ENCODE measurements at regions not wholly inside any gene's neighbourhood (a gene's known extent, or its start where the extent isn't known, plus 50 kb on each side); places are given as distances from the start of the nearest gene placed in this dataset.
A peak's percentile ranks its signal among the peaks of the same experiment; 100 is the strongest.

DNA sequence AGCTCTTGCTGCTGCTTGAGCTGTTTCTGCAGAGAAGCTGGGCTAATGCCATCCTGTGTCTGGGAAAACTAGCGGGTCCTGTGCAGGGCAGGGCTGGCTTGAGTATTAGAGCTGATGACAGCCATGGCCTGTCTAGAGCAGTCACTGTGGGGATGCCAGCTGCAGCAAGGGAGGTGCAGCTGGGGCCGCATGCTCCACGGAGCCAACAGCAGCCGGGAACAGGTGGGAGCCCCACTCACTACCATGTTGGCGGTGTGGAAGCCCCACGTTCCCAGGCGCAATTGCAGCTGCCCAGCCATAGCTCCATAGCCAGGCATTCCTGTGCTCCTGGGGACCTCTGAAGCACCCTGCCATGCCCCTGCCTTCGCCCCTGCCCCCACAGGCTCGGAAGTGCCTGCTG, 212.9 kb downstream of the TFAP2C start:
- Histone ChIP-seq H3K9me3 (ENCODE audit: low read length) (peaks cover 22% of the 10 kb centered on the region; the same call in 1 of the 2 replicates), H3K9me2 (ENCODE audit: insufficient read depth, low read length) (no peaks in the 10 kb centered on the region), H3K4me2 (ENCODE audit: low read length) (no peak overlapping the region), H3K4me1 (ENCODE audit: insufficient read depth, low read length, poor library complexity, severe bottlenecking) (peaks cover 42% of the 10 kb centered on the region), H4K20me1 (ENCODE audit: insufficient read depth, low read length) (no peaks in the 10 kb centered on the region), H3K36me3 (ENCODE audit: insufficient read depth, low read length) (peaks cover 6% of the 10 kb centered on the region), H3K27ac (ENCODE audit: low read depth, low read length, poor library complexity, severe bottlenecking) (no peak overlapping the region), H2AFZ (ENCODE audit: low read length) (no peak overlapping the region), H3K79me2 (ENCODE audit: insufficient read depth, low read depth, low read length) (no peaks in the 10 kb centered on the region), H3K4me3 (ENCODE audit: low read depth, low read length, poor library complexity, severe bottlenecking) (no peak overlapping the region)
- no peak for DNase-seq (ENCODE audit: low spot score)
- TF ChIP-seq, protein P1, sequence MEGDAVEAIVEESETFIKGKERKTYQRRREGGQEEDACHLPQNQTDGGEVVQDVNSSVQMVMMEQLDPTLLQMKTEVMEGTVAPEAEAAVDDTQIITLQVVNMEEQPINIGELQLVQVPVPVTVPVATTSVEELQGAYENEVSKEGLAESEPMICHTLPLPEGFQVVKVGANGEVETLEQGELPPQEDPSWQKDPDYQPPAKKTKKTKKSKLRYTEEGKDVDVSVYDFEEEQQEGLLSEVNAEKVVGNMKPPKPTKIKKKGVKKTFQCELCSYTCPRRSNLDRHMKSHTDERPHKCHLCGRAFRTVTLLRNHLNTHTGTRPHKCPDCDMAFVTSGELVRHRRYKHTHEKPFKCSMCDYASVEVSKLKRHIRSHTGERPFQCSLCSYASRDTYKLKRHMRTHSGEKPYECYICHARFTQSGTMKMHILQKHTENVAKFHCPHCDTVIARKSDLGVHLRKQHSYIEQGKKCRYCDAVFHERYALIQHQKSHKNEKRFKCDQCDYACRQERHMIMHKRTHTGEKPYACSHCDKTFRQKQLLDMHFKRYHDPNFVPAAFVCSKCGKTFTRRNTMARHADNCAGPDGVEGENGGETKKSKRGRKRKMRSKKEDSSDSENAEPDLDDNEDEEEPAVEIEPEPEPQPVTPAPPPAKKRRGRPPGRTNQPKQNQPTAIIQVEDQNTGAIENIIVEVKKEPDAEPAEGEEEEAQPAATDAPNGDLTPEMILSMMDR (conservative IDR thresholded peaks at IDR 0.05; ENCODE audit: low read length): no peak
- TF ChIP-seq EZH2phosphoT487 (IDR thresholded peaks at IDR 0.05; ENCODE audit: borderline replicate concordance, low read depth, low read length): no peak
- intact Hi-C loops (cut with micrococcal nuclease; ENCODE audit: unreplicated experiment): no loop called here
- ChIA-PET CTCF (ENCODE audit: unreplicated experiment) (no interaction called here), POLR2A (no interaction called here)
- BruUV-seq (replicated peaks): no TSS peak

DNA sequence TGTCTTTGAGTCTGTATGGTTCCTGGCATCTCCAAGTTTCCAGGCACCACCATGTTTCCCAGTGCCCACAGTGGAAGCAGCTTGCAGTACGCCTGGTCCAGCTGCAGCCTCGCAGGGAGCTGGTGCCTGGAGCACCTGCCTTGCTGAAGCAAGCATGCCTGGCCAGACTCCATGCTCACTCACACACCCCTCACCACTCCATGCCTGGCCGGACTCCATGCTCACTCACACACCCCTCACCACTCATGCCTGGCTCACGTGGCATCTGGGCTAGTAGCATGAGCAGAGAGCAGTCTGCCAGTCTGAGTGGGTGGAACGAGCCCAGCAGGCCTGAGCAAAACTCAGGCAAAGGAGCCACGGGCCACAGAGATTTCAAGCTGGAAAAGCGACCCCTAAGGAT, 214.3 kb downstream of the TFAP2C start:
- no TSS peak for BruUV-seq (replicated peaks)
- POLR2A ChIA-PET: interaction anchor here (1.4 kb wide), 1 partner anchor 31 kb away, joined by 3 read pairs; no protein-coding TSS in a partner anchor
- Histone ChIP-seq H3K9me2 (ENCODE audit: insufficient read depth, low read length) (no peaks in the 10 kb centered on the region), H3K9me3 (ENCODE audit: low read length) (peaks cover 22% of the 10 kb centered on the region; the same call in 1 of the 2 replicates), H3K4me1 (ENCODE audit: insufficient read depth, low read length, poor library complexity, severe bottlenecking) (peaks cover 55% of the 10 kb centered on the region), H4K20me1 (ENCODE audit: insufficient read depth, low read length) (no peaks in the 10 kb centered on the region), H3K27ac (ENCODE audit: low read depth, low read length, poor library complexity, severe bottlenecking) (peak overlapping the region; percentile 94), H3K79me2 (ENCODE audit: insufficient read depth, low read depth, low read length) (no peaks in the 10 kb centered on the region), H3K4me2 (ENCODE audit: low read length) (peak overlapping the region; percentile 72), H3K4me3 (ENCODE audit: low read depth, low read length, poor library complexity, severe bottlenecking) (peak overlapping the region; percentile 16), H2AFZ (ENCODE audit: low read length) (peak overlapping the region; percentile 78; the same call in 1 of the 2 replicates), H3K36me3 (ENCODE audit: insufficient read depth, low read length) (peaks cover 6% of the 10 kb centered on the region)
- CTCF ChIA-PET (ENCODE audit: unreplicated experiment): interaction anchor here (0.7 kb wide), 1 partner anchor 24 kb away, joined by 3 read pairs; no protein-coding TSS in a partner anchor
- TF ChIP-seq EZH2phosphoT487 (IDR thresholded peaks at IDR 0.05; ENCODE audit: borderline replicate concordance, low read depth, low read length): no peak
- TF ChIP-seq, protein P1 (conservative IDR thresholded peaks at IDR 0.05; ENCODE audit: low read length): no peak
- intact Hi-C loops (cut with micrococcal nuclease; ENCODE audit: unreplicated experiment): no loop called here
- DNase-seq (ENCODE audit: low spot score): no peak

- ChIA-PET POLR2A (interaction anchor here (0.6 to 1.4 kb wide), 3 partner anchors 31 to 154 kb away, joined by 3 to 5 read pairs (median 3); no protein-coding TSS in a partner anchor), CTCF (ENCODE audit: unreplicated experiment) (interaction anchor here (0.7 to 0.8 kb wide), 3 partner anchors 15 to 47 kb away, joined by 3 to 4 read pairs (median 3); no protein-coding TSS in a partner anchor)
- TF ChIP-seq, protein P1 (conservative IDR thresholded peaks at IDR 0.05; ENCODE audit: low read length): peak; percentile 67
- no peak for TF ChIP-seq EZH2phosphoT487 (IDR thresholded peaks at IDR 0.05; ENCODE audit: borderline replicate concordance, low read depth, low read length)
- Histone ChIP-seq H3K9me2 (ENCODE audit: insufficient read depth, low read length) (no peaks in the 10 kb centered on the region), H3K79me2 (ENCODE audit: insufficient read depth, low read depth, low read length) (no peaks in the 10 kb centered on the region), H3K4me1 (ENCODE audit: insufficient read depth, low read length, poor library complexity, severe bottlenecking) (peaks cover 59% of the 10 kb centered on the region), H3K4me3 (ENCODE audit: low read depth, low read length, poor library complexity, severe bottlenecking) (peak overlapping the region; percentile 16), H3K9me3 (ENCODE audit: low read length) (peaks cover 22% of the 10 kb centered on the region; the same call in 1 of the 2 replicates), H3K4me2 (ENCODE audit: low read length) (peak overlapping the region; percentile 72), H3K27ac (ENCODE audit: low read depth, low read length, poor library complexity, severe bottlenecking) (peak overlapping the region; percentile 94), H3K36me3 (ENCODE audit: insufficient read depth, low read length) (peaks cover 6% of the 10 kb centered on the region), H4K20me1 (ENCODE audit: insufficient read depth, low read length) (no peaks in the 10 kb centered on the region), H2AFZ (ENCODE audit: low read length) (peak overlapping the region; percentile 78; the same call in 1 of the 2 replicates)
- BruUV-seq (replicated peaks): no TSS peak
- intact Hi-C loops (cut with micrococcal nuclease; ENCODE audit: unreplicated experiment): loop anchor here (2.0 kb wide), 1 partner anchor 27 kb away; no protein-coding TSS in a partner anchor
- DNase-seq (ENCODE audit: low spot score): no peak
These were observed 214.7 kb downstream of the TFAP2C start for GRCh38 chr20:56843817-56844216.

All from OCI-LY7 (cell line).